Neural progenitor cell (in vitro differentiated cells): ENCODE measurements at regions not wholly inside any gene's neighbourhood (a gene's known extent, or its start where the extent isn't known, plus 50 kb on each side); places are given as distances from the start of the nearest gene placed in this dataset.

ENCODE experiments used
- CTCF ChIP-seq: fragments of 200-600 bp; sonication (generic); IDR thresholded peaks from 2 replicates; pipeline ENCODE4 v1.5.1; 2017; ENCODE audit warnings: antibody characterized with exemption, mild to moderate bottlenecking
- EZH2 ChIP-seq: fragments of 200-600 bp; sonication (generic); IDR thresholded peaks from 2 replicates; pipeline ENCODE4 v1.6.1; 2017; ENCODE audit warnings: antibody characterized with exemption, mild to moderate bottlenecking, moderate library complexity
- EZH2phosphoT487 ChIP-seq: fragments of 200-600 bp; sonication (generic); IDR thresholded peaks from 2 replicates; pipeline ENCODE4 v1.6.1; 2017; ENCODE audit warnings: antibody characterized with exemption

DNA sequence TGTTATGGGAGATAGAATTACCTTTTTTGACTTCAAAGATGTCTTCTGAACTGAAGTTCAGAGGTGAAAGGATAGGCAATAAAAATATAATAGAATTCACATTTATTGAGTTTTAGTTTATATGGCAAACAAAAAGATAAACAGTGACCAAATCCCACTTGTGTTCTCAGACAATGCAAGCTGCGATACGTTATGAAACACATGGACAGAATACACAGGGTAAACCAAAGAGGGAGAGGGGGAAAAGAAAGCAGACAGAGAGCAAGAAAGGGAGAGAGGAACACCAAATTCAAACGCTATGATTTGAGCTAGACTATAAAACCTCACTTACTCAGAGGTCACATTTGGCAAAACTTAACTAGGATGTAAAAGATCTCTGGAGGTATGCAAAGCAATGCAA, 238.2 kb upstream of the FLRT2 start:
- no peak for TF ChIP-seq CTCF
- TF ChIP-seq EZH2phosphoT487, result no peak
- TF ChIP-seq EZH2, result no peak
